DMS 273 (cell line): ENCODE measurements at regions not wholly inside any gene's neighbourhood (a gene's known extent, or its start where the extent isn't known, plus 50 kb on each side); places are given as distances from the start of the nearest gene placed in this dataset.

Experiments used
- DNase-seq: peaks from one replicate; lab custom pipeline; 2025; ENCODE audit not compliant: unreplicated experiment; lab: John Stamatoyannopoulos, UW

DNA sequence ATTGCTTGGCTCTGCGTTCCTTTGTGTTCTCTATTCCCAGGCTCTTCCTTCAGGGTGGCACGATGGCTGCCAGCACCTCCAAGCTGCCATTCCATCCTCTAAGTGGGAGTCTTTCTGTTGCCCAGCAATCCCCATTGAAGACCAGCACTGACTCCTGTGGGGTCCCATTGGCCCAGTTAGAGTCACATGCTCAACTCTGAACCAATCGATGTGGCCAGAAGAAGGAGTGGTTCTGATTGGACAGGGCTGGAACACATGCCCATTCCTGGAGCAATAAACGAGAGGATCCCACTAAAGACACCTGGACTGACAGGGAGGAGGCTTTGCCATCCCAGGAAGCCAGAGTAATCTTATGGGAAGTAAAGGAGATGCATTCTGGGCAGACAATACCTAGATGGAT is 97.2 kb upstream of the IGSF21 start:
- DNase-seq: no peak

DNA sequence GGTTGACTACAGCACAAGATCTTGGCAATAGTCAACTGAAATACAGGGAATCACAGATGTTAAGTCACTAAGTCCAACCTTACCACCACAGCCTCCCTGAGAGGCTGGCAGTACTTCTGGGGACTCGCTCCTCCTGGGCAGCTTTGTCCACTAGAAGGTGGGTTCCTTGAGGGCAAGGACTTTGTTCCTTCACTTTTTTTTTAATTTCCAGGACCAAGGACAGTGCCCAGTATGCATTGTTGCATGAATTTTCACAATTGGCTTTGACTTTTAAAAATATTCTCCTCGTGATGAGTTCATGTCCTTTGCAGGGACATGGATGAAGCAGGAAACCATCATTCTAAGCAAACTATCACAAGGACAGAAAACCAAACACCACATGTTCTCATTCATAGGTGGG is 96.7 kb upstream of the IGSF21 start:
- DNase-seq: no peak

GRCh38 chr1:18011703-18012102 is 95.9 kb upstream of the IGSF21 start:
- DNase-seq: no peak

- peak; percentile 89 for DNase-seq
These were observed 94.9 kb upstream of the IGSF21 start for GRCh38 chr1:18012686-18013085.

DNA sequence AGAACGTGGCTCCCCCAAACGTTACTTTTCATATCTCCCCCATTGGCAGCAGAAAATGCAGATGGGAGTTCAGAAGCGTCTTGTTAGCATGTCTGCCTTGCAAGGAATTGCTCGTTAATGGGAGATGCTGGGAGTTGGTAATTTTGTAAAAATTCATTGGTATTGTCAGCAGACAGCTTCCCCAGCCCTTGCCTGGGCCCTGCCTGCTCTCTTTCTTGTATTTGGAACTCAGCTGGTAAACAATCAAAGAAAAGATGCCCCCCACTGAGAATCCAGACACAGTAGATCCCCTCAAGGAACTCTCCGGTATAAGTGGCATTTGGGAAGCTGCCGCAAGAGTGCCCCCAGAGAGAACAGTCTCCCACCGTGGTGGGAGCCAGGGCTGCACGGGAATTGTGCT is 94.4 kb upstream of the IGSF21 start:
- peak; percentile 41 for DNase-seq

GRCh38 chr1:18015719-18016118 is 91.9 kb upstream of the IGSF21 start:
- peak; percentile 37 for DNase-seq

- no peak for DNase-seq
These were observed 89.2 kb upstream of the IGSF21 start for GRCh38 chr1:18018366-18018765.

DNA sequence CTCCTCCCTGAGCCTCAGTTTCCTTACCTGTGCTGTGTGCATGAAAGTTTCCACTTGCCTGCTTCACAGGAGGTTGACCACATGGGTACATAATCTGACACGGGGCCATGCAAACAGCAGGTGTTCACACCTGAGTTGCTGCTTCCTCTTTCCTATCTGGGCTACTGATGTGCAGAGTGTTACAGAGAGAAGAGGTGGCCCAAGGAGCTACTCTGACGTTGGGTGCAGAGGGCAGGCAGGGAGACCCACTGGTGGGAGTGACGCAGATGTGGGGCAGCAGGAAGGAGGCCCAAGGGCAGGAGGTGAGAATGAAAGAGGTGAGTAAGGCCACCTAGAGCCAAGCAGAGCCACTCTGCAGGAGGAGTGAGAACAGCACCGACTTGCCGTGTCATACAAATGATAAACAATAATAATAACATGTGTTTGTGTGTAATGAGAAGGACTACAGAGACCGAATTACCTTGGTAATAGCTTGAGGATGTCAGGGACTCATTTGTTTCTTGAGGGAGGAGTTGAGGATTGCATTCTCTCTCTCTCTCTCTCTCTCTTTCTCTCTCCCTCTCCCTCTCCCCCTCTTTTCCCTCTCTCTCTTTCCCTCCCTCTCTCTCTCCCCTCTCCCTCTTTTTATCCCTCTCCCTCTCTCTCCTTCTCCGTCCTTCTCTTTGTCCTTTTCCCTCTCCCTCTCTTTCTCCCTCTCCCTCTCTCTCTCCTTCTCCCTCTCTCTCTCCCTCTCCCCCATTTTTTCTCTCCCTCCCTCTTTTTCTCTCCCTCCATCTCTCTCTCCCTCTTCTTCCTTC is 87.4 kb upstream of the IGSF21 start:
- DNase-seq: no peak

GRCh38 chr1:18021242-18021641 is 86.4 kb upstream of the IGSF21 start:
- no peak for DNase-seq

DNA sequence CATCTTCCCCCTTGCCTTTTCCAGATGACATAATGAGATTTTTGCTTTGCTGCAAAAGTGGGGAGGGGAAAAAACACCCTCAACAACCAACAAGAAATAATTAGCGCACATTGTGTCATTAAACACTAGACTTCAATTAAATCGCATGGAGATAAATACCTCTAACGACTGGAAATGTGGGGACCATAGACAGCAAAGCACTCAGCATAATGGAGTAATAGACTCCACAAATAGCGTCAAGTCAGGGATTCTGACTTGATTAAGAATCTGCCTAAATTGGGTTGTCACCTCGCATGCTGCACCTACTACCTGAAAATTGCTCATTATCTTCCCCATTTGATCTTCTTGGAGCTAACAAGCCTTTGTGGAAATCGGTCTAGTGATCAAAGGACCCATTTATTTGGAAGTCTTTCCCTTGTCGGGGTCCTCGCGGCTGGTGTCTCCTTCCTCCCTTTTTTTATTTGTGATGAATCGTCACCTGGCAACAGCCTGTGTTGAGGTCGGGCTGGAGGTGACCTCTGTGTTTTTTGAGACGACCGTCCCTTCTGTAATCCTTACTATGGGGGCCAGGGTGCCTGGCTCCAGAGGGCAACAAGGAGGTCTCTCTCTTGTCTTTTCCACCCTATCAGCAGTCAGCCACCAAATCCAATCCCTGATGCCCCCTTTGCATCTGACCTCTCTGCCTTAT is 75.3 kb upstream of the IGSF21 start:
- no peak for DNase-seq

- no peak for DNase-seq
These were observed 72.5 kb upstream of the IGSF21 start for GRCh38 chr1:18035145-18035544.

DNA sequence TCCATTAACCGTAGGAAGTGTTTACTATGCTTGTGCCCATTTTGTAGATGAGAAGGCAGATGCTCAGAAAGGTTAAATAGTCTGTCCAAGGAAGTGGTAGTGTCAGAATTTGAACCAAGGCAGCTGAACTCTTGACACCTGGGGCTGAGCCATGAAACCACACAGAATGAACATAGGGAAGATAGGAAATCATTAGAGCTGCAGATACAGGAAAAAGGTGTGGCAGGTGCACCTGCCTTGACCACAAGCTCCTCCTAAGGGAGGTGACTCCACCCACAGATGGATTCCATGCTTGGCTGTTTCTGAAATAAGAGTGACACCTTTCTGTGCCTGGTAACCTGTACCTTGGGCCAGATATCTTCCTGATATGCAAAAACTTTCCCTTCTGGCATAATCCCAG is 69.9 kb upstream of the IGSF21 start:
- no peak for DNase-seq

DNA sequence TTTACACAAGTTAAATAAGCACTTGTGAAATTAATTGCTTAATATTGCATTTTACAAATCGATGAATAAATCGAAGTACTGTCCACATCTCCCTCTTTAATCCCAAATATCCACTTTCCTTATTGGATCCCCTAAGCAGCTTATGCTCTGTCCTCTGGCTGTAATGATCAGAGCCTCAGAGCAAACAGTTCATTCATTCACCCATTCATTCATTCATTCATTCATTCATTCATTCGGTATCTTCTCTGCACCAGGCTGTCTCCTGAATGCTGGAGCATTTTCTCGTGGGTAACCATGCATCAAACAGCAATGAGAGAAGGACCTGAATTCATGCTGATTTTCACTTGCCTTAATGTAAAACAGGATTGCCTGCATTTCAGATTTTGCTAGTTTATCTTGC is 69.5 kb upstream of the IGSF21 start:
- no peak for DNase-seq

DNA sequence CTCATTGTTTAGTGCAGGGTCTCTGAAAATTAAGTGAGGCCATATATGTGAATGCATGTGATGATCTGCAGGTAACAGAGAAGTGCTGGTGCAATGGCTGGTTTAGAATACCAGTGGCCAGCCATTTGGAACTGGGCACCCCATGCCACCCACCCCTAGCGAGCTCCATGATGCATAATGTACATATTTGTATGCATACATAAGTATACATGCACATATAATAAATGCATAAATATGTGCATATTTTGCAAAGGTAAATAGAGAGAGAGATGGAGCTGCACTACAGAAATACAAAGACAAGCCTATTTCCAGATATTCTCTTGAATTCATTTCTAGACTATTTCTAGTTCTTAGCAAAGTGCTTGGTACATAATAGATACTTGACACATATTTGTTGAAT is 68.5 kb upstream of the IGSF21 start:
- no peak for DNase-seq

DNA sequence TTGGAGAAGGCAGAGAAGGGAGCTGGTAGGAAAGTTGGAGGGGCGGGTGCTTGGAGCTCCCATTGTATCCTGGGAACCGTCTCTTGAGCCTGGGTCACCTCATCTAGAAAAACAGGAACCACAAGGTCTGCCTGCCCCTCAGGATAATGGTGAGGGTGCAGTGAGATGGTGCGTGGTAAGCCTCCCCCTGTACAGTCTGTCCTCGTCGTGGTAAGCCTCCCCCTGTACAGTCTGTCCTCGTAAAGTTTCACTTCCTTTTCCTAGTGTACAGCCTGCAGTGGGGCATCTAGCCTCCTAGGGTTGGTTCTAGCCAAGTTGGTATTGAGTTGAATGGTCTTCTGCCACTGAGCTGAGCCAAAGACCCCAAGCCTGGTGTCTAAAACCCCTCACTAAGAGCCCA is 66.5 kb upstream of the IGSF21 start:
- no peak for DNase-seq

DNA sequence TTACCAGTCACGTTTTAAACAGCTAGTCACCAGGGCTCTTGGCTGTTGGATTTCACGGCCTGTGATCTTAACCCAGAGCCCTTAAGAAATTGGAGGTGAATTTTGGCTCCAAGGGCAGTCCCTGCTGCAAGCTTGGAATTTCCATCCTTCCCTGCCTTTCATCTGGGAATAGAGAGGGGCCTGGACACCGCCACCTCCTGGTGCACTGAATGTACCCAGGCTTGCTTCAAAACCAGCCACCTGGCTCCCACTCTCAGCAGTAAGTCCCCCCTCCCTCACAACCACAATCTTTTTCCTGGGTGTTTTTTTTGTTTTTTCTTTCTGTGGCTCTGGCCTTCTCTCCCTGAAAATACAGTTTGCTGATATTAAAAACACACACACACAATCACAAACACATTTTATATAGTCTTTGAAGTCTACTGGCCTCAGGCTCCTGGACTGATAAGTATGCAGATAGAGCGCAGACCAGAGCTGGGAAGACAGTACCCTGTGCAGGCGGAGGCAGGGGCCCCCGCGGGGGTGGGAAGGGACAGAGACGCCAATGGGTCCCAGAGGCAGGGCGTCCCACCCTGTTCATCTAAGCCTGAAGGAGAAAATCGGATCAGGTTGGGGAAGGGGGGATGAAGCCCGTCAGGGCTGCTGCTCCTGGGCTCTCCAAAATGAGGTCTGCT is 65.8 kb upstream of the IGSF21 start:
- DNase-seq: peak; percentile 46

GRCh38 chr1:18043871-18044270 is 63.7 kb upstream of the IGSF21 start:
- no peak for DNase-seq

- DNase-seq: no peak
These were observed 62.4 kb upstream of the IGSF21 start for GRCh38 chr1:18045203-18045602.

DNA sequence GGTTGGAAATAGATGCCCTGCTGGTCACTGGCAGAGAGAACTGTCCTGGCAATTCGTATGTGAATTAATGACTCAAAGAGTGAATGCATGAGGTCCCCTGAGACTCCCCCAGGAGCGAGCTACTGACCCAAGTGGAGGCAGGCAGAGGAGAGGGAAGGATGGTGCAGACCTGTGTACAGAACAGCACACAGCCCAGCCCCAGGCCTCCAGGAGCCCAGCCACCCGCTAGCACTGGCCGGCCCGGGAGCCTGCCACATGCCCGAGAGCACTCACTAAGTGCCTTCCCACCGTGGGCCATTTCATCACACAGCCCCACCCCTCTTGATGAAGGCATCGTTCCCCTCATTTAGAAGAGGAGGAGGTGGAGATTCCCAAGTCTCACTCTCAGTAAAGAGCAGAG is 62.0 kb upstream of the IGSF21 start:
- DNase-seq: no peak

- DNase-seq: no peak
These were observed 60.5 kb upstream of the IGSF21 start for GRCh38 chr1:18047122-18047521.

DNA sequence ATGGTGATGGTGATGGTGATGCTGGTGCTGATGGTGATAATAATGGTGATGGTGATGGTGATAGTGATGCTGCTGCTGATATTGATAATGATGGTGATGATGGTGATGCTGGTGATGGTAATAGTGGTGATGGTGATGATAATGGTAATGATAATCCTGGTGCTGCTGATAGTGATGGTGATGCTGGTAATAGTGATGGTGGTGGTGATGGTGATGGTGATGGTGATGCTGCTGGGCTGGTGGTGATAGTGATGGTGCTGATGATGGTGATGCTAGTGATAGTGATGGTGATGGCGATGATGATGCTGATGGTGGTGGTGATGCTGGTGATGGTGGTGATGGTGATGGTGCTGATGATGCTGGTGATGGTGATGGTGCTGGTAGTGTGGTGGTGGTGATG is 58.4 kb upstream of the IGSF21 start:
- DNase-seq: no peak

DNA sequence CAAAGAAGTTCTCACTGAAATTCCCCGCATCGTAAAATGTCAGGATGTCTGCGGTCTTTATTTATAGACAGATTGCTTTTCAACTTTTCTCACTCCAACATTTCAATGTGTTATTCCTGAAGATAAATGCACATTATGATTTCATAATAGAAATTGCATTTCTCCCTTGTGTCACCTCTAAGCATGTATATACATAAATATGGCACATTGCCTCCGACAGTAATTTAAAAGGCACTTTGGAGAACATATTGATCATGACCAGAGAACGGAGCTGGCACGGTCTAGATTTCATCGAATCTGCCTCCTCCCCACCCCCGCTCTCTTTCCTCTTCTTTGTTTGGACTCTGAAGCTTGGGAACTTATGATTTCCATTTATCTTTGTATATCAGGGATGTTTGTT is 54.9 kb upstream of the IGSF21 start:
- DNase-seq: no peak
